GM12874 (cell line): ENCODE measurements at regions not wholly inside any gene's neighbourhood (a gene's known extent, or its start where the extent isn't known, plus 50 kb on each side); places are given as distances from the start of the nearest gene placed in this dataset.

Experiments used
- TF ChIP-seq, protein P1 (sequence below): IDR thresholded peaks from 2 replicates; pipeline ENCODE4 v1.5.1; 2011; ENCODE audit warnings: low read depth, mild to moderate bottlenecking, control low read depth, low read length, moderate library complexity; ENCODE audit not compliant: insufficient read depth

DNA sequence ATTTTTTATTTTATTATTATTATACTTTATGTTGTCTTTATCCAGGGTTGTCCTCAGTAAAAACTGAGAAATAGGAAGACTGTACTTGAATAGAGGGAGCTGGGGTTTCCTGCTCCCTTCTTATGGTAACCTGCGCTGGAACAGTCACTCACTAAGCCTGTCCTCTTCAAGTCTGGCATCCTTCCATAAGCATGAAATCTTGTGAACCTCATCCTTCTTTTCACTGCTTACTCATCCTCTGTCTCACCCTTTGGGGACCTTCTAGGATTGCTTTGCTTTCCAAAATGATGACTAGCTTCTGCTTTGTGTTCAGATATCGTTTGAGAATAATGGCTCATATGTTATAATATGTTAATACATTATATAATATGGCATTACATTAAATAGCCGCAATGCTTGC is 90.6 kb downstream of the C6orf118 start:
- TF ChIP-seq, protein P1, sequence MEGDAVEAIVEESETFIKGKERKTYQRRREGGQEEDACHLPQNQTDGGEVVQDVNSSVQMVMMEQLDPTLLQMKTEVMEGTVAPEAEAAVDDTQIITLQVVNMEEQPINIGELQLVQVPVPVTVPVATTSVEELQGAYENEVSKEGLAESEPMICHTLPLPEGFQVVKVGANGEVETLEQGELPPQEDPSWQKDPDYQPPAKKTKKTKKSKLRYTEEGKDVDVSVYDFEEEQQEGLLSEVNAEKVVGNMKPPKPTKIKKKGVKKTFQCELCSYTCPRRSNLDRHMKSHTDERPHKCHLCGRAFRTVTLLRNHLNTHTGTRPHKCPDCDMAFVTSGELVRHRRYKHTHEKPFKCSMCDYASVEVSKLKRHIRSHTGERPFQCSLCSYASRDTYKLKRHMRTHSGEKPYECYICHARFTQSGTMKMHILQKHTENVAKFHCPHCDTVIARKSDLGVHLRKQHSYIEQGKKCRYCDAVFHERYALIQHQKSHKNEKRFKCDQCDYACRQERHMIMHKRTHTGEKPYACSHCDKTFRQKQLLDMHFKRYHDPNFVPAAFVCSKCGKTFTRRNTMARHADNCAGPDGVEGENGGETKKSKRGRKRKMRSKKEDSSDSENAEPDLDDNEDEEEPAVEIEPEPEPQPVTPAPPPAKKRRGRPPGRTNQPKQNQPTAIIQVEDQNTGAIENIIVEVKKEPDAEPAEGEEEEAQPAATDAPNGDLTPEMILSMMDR: no peak

DNA sequence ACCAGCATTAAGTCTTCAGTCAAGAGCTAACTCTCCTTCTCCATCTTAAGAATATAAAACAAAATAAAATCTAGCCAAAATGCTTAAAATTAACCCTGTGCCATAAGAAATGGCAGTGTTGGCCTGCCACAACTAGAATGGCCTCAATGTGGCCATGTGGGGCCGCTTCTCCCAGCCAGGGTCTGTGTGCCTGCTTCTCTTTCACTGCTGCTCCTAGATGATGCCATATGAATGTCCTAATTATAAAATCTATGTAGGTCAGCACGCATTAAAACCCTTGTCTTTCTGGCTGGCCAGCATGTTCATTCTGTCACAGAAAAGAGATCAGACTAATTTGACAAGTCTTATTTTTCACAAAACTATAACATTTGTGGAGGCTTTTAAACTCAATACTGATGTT is 102.6 kb downstream of the C6orf118 start:
- TF ChIP-seq, protein P1: no peak

DNA sequence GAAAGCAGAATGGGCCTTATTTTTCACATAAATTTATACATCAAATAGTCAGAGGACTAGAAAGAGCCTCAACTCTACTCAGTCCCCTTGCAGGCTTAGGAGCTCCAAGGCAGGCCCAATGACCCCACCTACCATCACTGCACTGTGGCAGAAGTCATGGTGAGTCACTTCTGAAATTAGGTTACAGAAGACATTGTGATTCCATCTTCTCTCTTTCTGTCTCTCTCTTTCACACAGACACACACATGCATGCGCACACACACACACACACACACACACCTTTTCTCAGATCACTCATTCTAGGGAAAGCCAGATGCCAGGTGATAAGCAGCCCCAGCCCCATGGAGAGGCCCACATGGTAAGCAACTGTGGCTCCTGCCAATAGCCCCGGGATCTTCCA is 103.8 kb downstream of the C6orf118 start:
- TF ChIP-seq, protein P1: no peak

DNA sequence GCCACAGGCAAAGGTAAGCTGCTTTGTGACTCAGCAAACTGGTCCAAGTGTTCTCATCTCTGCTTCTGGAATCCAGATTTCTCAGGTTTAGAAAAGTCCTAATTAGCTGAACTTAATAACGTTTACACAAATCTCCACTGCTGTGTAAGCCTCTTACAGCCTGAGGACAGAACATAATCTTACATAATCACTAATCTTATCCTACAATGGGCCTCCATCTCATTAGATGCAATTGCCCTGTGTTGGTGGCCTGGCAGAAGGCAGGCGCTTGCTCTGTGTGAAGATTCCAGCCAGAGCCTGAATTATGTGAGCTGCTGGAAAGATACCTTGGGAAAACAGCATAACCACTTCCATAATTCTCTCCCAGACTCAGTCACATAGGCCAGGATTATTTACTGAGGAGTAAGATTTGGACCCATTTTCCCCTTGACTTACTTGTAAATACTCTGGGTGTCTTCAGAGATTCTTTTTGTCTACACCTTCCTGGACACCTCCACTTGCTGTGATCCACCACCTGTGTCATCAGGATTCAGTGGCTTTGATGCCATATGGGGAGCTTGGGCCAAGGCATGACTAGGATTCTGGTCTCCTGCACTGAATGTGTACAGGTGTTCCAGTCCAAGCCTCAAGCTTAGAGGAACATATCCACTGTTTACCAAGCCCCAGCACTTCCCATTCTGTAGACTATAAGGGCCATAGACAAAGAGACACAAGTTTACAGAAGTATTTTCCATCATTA is 104.4 kb downstream of the C6orf118 start:
- TF ChIP-seq, protein P1: no peak

DNA sequence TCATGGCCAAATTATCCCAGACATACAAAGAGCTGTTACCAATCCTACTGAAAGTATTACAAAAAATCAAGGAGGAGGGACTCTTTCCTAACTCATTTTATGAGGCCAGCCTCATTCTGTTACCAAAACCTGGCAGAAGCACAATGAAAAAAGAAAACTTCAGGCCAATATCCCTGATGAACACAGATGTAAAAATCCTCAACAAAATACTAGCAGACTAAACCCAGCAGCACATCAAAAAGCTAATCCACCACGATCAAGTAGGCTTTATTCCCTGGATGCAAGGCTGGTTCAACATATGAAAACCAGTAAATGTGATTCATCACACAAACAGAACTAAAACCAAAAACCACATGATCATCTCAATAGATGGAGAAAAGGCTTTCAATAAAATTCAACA is 109.2 kb downstream of the C6orf118 start:
- TF ChIP-seq, protein P1: no peak

DNA sequence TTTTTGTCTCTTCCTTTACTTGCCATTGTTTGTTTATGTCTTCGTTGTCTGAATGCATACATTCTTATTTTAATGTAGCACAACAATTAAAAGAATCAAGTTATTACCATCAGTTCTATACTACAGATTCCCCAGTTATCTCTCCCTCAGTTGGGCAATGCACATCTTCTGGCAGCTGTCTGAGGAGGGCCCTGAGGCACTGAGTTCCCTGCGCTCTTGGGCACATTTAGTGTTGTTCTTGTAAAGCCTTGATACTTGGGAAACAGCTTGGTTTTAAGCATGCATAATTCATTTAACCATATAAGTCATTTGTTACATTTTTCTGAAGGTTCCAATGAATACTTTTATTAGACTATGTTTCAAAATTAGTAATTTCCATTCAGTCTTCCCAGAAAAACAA is 117.9 kb downstream of the C6orf118 start:
- TF ChIP-seq, protein P1: no peak

DNA sequence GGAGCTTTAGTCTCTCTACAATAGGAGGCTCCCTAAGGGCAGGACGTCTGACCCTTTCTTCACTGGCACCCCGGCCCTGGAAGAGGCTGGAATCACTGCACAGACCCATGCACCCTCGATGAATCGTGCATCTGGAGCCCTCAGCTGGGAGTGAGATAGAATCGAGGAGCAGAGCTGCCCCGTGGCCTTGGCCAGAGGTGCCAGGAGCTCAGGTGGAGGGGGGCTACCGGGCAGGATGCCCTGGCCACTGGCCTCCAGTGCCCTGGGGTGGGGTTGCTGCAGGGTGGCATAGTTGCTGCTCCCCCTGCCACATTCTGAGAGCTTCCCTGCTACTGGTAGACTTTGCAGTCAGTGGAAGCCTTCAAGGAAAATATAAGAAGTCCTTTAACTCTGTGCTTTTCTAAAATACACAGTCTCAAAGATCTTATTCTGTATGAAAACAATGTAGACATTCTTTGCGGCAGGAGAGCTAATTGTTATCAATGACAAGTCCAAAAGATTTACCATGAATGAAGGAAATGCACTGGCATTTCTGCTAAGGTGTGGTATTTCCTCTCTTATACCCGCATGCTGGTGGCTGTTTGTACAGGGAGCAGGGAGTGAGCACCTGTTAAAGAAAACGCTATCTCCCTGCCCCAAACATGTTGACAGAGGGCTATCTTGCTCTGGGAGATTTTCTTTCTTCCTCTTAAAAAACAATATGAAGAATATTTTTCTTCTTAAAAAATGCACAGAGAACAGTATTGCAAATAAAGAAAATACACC is 122.8 kb downstream of the C6orf118 start:
- TF ChIP-seq, protein P1: no peak
